ENCODE measurements at regions not wholly inside any gene's neighbourhood (a gene's known extent, or its start where the extent isn't known, plus 50 kb on each side); places are given as distances from the start of the nearest gene placed in this dataset.
A peak's percentile ranks its signal among the peaks of the same experiment; 100 is the strongest.

DNA sequence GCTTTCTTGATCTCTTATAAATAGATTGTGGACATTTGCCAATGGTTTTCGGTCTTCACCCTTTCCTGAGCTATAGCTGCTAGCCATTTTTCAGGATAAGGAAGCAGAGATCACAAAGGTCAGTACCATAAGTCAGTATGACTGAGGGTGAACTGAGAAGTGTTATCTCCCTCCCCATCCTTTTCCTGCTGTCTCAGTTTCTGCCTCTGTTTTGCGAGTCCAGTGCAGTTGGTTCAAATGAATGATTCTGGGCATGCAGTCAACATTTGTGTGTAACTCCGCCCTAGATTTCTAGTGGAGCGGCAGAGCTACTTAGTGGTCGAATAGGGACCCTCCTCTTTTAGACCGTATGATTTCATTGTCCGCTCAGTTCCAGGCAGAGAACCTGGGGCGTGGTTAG, 460.8 kb upstream of the ARGLU1 start:
- H3K27me3 Mint-ChIP-seq (ENCODE audit: low read depth) = no peaks in the 10 kb centered on the region
- H3K27ac Mint-ChIP-seq = no peak overlapping the region
- H3K9me3 Mint-ChIP-seq = peaks cover 4% of the 10 kb centered on the region
- H3K4me1 Mint-ChIP-seq = peaks cover 17% of the 10 kb centered on the region
- TF ChIP-seq, protein P1, sequence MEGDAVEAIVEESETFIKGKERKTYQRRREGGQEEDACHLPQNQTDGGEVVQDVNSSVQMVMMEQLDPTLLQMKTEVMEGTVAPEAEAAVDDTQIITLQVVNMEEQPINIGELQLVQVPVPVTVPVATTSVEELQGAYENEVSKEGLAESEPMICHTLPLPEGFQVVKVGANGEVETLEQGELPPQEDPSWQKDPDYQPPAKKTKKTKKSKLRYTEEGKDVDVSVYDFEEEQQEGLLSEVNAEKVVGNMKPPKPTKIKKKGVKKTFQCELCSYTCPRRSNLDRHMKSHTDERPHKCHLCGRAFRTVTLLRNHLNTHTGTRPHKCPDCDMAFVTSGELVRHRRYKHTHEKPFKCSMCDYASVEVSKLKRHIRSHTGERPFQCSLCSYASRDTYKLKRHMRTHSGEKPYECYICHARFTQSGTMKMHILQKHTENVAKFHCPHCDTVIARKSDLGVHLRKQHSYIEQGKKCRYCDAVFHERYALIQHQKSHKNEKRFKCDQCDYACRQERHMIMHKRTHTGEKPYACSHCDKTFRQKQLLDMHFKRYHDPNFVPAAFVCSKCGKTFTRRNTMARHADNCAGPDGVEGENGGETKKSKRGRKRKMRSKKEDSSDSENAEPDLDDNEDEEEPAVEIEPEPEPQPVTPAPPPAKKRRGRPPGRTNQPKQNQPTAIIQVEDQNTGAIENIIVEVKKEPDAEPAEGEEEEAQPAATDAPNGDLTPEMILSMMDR (IDR thresholded peaks at IDR 0.05; ENCODE audit: unreplicated experiment) = no peak
- no peaks in the 10 kb centered on the region for H3K36me3 Mint-ChIP-seq
- no peak for DNase-seq (ENCODE audit: low spot score in 2 of 2, unreplicated experiment in 2 of 2)
- H3K4me3 Mint-ChIP-seq = no peak overlapping the region

DNA sequence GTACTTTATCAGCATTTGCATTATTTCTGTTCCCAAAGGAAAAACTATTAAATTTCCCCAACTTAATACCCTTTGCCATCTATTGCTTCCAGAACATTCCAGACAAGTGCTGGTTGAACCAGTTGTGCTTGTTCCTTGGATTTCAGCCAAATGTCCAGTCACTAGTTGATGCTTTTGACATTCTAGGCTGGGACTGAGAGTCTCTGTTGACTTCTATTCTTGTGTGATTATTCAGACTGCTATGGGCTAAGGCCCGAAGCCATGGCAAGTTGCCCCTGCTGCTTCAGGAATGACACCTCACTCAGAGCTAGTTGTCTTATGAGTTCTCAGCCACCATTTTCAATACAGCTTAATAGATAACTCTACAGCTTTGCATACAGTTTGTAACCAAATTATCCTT, 458.1 kb upstream of the ARGLU1 start:
- no peak for DNase-seq (ENCODE audit: low spot score in 2 of 2, unreplicated experiment in 2 of 2)
- Mint-ChIP-seq H3K4me1 (peaks cover 15% of the 10 kb centered on the region), H3K9me3 (peaks cover 4% of the 10 kb centered on the region), H3K36me3 (no peaks in the 10 kb centered on the region), H3K4me3 (no peak overlapping the region), H3K27ac (peak overlapping the region; percentile 57), H3K27me3 (ENCODE audit: low read depth) (no peaks in the 10 kb centered on the region)
- TF ChIP-seq, protein P1 (IDR thresholded peaks at IDR 0.05; ENCODE audit: unreplicated experiment) = no peak

DNA sequence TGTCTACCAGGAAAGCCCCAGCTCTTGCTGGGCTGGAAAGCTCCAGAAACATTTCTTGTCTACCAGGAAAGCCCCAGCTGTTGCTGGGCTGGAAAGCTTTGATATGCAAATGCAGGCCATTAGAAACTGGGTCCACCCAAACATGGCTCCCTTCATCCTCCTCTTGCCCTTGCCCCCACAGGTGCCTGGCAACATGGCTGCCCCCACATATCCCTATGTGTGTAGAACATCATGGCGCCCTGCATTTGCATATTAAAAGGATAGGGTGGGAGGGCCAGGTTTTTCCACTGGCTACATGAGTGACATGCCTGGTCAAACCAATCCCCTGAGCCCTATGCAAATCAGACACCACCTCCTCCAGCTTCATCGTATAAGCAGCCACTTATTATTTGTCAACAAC, 455.4 kb upstream of the ARGLU1 start:
- H3K4me1 Mint-ChIP-seq = peaks cover 19% of the 10 kb centered on the region
- H3K4me3 Mint-ChIP-seq = no peak overlapping the region
- peaks cover 4% of the 10 kb centered on the region for H3K9me3 Mint-ChIP-seq
- DNase-seq (ENCODE audit: low spot score in 2 of 2, unreplicated experiment in 2 of 2) = no peak
- TF ChIP-seq, protein P1 (IDR thresholded peaks at IDR 0.05; ENCODE audit: unreplicated experiment) = no peak
- H3K36me3 Mint-ChIP-seq = no peaks in the 10 kb centered on the region
- no peaks in the 10 kb centered on the region for H3K27me3 Mint-ChIP-seq (ENCODE audit: low read depth)
- H3K27ac Mint-ChIP-seq = no peak overlapping the region

DNA sequence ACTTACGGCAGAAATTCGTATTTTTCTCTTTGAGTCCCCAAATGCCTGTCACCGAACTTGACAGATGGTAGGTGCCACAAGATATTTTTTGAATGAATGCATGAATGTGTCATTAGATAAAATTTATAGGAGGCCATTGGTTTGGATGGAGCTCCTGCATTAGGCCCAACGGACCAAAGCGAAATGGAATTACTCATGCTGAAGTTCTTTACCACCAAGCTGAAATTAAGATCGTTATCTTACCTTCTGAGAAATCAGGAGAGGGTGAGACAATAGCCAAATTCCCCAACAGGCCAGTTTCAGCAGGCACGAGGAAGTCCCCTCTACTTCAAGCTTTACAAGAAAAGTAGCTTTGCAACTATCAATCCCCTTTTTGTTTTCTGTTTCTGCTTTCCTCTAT, 452.5 kb upstream of the ARGLU1 start:
- no peaks in the 10 kb centered on the region for H3K36me3 Mint-ChIP-seq
- peaks cover 9% of the 10 kb centered on the region for H3K4me1 Mint-ChIP-seq
- TF ChIP-seq, protein P1 (IDR thresholded peaks at IDR 0.05; ENCODE audit: unreplicated experiment) = no peak
- H3K27ac Mint-ChIP-seq = no peak overlapping the region
- H3K4me3 Mint-ChIP-seq = no peak overlapping the region
- H3K9me3 Mint-ChIP-seq = peaks cover 3% of the 10 kb centered on the region
- no peaks in the 10 kb centered on the region for H3K27me3 Mint-ChIP-seq (ENCODE audit: low read depth)
- DNase-seq (ENCODE audit: low spot score in 2 of 2, unreplicated experiment in 2 of 2) = no peak

DNA sequence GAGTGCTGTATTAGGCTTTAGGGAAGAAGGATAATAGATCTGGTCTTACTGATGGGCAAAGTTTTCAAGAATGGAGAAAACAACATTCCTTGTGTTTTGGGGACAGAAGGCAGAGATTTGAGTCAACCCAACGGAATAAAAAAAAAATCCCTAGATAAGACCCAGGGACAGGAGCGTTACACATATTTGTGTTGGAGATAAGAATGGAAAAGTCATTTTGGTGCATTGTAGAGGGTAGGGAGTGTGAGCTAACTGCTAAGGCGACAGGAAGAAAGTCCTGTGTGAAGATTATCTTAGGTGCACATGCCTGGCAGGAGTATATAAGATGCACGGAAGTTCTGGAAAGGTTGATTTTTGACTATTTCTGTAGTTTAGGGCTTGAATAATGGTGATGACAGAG, 450.3 kb upstream of the ARGLU1 start:
- Mint-ChIP-seq H3K36me3 (no peaks in the 10 kb centered on the region), H3K9me3 (peaks cover 3% of the 10 kb centered on the region)

More for the DNA sequence above, 450.3 kb upstream of the ARGLU1 start:
- Mint-ChIP-seq H3K4me1 (peaks cover 4% of the 10 kb centered on the region), H3K4me3 (no peak overlapping the region), H3K27ac (no peak overlapping the region), H3K27me3 (ENCODE audit: low read depth) (no peaks in the 10 kb centered on the region)
- DNase-seq (ENCODE audit: low spot score in 2 of 2, unreplicated experiment in 2 of 2) = no peak
- TF ChIP-seq, protein P1 (IDR thresholded peaks at IDR 0.05; ENCODE audit: unreplicated experiment) = no peak
